Right lobe of liver (tissue), 6 donors: ENCODE measurements at regions not wholly inside any gene's neighbourhood (a gene's known extent, or its start where the extent isn't known, plus 50 kb on each side); places are given as distances from the start of the nearest gene placed in this dataset.

ENCODE experiments used
- ATAC-seq, 4 donors: fragments of 200-7000 bp; cut with Tn5 transposase; one replicate each; pipeline ENCODE4 v1.9.1; 2020; ENCODE audit warnings: mild to moderate bottlenecking in 4 of 4, moderate library complexity in 4 of 4
- DNase-seq, 3 donors: peaks; one replicate each; pipeline ENCODE4 v3.0.0-alpha.2; 2020
- H3K27ac ChIP-seq, 3 donors: fragments of 200-600 bp; one replicate each; pipeline ENCODE4 v1.8.0; 2022
- H3K27me3 ChIP-seq, 2 donors: fragments of 200-600 bp; one replicate each; pipeline ENCODE4 v1.8.0; 2022
- H3K36me3 ChIP-seq, 4 donors: fragments of 200-600 bp; sonication (generic) in 1 of 4; one replicate each; pipeline versions ENCODE4 v1.5.1 to v1.8.0; 2017 to 2022; ENCODE audit warnings: control low read depth in 1 of 4
- H3K4me1 ChIP-seq, 4 donors: fragments of 200-600 bp; sonication (generic) in 1 of 4; one replicate each; pipeline versions ENCODE4 v1.5.1 to v1.8.0; 2017 to 2022; ENCODE audit warnings: control low read depth in 1 of 4
- H3K4me3 ChIP-seq, 3 donors: fragments of 200-600 bp; one replicate each; pipeline ENCODE4 v1.8.0; 2022
- H3K9me3 ChIP-seq, 4 donors: fragments of 200-600 bp; sonication (generic) in 1 of 4; one replicate each; pipeline versions ENCODE4 v1.5.1 to v1.8.0; 2017 to 2022; ENCODE audit warnings: control low read depth in 1 of 4
- CTCF ChIP-seq, 4 donors: fragments of 200-600 bp in 3 of 4; fragments of 450-650 bp in 1 of 4; IDR thresholded peaks; one replicate each; pipeline versions ENCODE4 v1.5.1 to v1.8.0; 2016 to 2022; ENCODE audit warnings: antibody characterized with exemption in 4 of 4, mild to moderate bottlenecking in 2 of 4
- POLR2A ChIP-seq: fragments of 450-650 bp; IDR thresholded peaks from one replicate; pipeline ENCODE4 v1.6.1; 2017; ENCODE audit warnings: antibody characterized with exemption, mild to moderate bottlenecking
- WGBS: methylation state at CpG from one replicate; pipeline ENCODE4 v1.1.6; 2018; ENCODE audit warnings: low coverage, low lambda C conversion rate; ENCODE audit not compliant: insufficient coverage; ENCODE audit errors: missing lambda C conversion rate; 5-methylcytosine and 5-hydroxymethylcytosine counted together
- intact Hi-C, 2 donors: fragments of 100-400 bp; cut with DNase I; formaldehyde crosslinking; loops; one replicate each; pipeline versions ENCODE4 v1.11.2 to v1.14.1; 2022
- donor health status: DM: no; HTN: yes; CAD: no.
- donor health status: DM: no; HTN: no; CAD: no.
- donor health status: DM: no; HTN: no; CAD: no.
- donor health status: DM: no; HTN: yes; CAD: no.
- donor health status: DM: no; HTN: yes; CAD: no.

GRCh38 chr14:106813477-106813823 lies 1287.1 kb downstream of the TMEM121 start:
- ATAC-seq = peak in 1 of 4 donors; percentile 18
- DNase-seq = no peak
- 20% methylated on average over 1 of the region's 9 CpGs for WGBS

GRCh38 chr14:106820119-106820518 lies 1293.7 kb downstream of the TMEM121 start:
- DNase-seq = no peak
- WGBS = 74% methylated on average over 1 of the region's 1 CpG

More at GRCh38 chr14:106813477-106813823, 1287.1 kb downstream of the TMEM121 start:
- H3K4me1 ChIP-seq = no peaks in the 10 kb centered on the region
- TF ChIP-seq CTCF (IDR thresholded peaks at IDR 0.05) = no peak
- no peak for TF ChIP-seq POLR2A
- intact Hi-C loops = no loop called here
- no peak overlapping the region for H3K27ac ChIP-seq
- H3K9me3 ChIP-seq = no peaks in the 10 kb centered on the region
- no peak overlapping the region for H3K4me3 ChIP-seq
- H3K36me3 ChIP-seq = no peaks in the 10 kb centered on the region
- H3K27me3 ChIP-seq = peaks cover 0 to 8% of the 10 kb centered on the region in 2 donors

GRCh38 chr14:106821119-106821518 lies 1294.7 kb downstream of the TMEM121 start:
- no peak for DNase-seq
- H3K27ac ChIP-seq = no peak overlapping the region
- TF ChIP-seq CTCF (IDR thresholded peaks at IDR 0.05) = no peak
- no peak for TF ChIP-seq POLR2A
- no peaks in the 10 kb centered on the region for H3K9me3 ChIP-seq
- no peak overlapping the region for H3K4me3 ChIP-seq
- no peaks in the 10 kb centered on the region for H3K36me3 ChIP-seq
- intact Hi-C loops = no loop called here
- H3K4me1 ChIP-seq = no peaks in the 10 kb centered on the region
- peaks cover 0 to 8% of the 10 kb centered on the region in 2 donors for H3K27me3 ChIP-seq
- no peak for ATAC-seq

More at GRCh38 chr14:106820119-106820518, 1293.7 kb downstream of the TMEM121 start:
- intact Hi-C loops = no loop called here
- Histone ChIP-seq H3K27me3 (peaks cover 0 to 8% of the 10 kb centered on the region in 2 donors), H3K4me1 (no peaks in the 10 kb centered on the region), H3K9me3 (no peaks in the 10 kb centered on the region), H3K36me3 (no peaks in the 10 kb centered on the region), H3K4me3 (no peak overlapping the region), H3K27ac (no peak overlapping the region)
- no peak for ATAC-seq
- TF ChIP-seq CTCF (IDR thresholded peaks at IDR 0.05) (no peak), POLR2A (no peak)

DNA sequence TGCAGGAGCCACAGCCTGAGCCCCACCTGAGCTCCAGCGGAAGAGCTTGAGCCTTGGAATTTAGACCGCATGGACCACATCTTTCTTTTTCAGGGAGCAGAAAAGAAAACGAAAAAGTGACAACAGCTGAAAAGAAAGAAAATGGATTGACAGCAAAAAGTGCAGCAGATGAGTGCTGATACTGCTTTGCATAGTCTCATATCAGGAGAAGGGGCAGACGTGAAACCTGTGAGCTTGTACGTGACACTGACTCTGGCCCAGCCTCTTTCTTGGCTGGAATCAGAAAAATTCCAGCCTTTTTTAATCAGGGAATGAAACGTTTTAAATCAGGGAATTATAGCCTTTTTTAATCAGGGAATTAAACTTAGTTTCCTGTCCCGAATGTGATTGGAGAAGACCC lies 1296.5 kb downstream of the TMEM121 start:
- H3K36me3 ChIP-seq = no peaks in the 10 kb centered on the region
- no peaks in the 10 kb centered on the region for H3K9me3 ChIP-seq
- intact Hi-C loops = no loop called here
- no peak for ATAC-seq
- TF ChIP-seq POLR2A (no peak), CTCF (IDR thresholded peaks at IDR 0.05) (no peak)
- no peak overlapping the region for H3K27ac ChIP-seq
- no peak overlapping the region for H3K4me3 ChIP-seq
- DNase-seq = no peak
- 47% methylated on average over 7 of the region's 7 CpGs for WGBS
- no peaks in the 10 kb centered on the region for H3K4me1 ChIP-seq
- H3K27me3 ChIP-seq = no peaks in the 10 kb centered on the region

- TF ChIP-seq CTCF (IDR thresholded peaks at IDR 0.05) (no peak), POLR2A (no peak)
- Histone ChIP-seq H3K36me3 (no peaks in the 10 kb centered on the region), H3K27ac (no peak overlapping the region), H3K4me3 (no peak overlapping the region), H3K27me3 (no peaks in the 10 kb centered on the region), H3K9me3 (no peaks in the 10 kb centered on the region), H3K4me1 (no peaks in the 10 kb centered on the region)
- peak in 1 of 4 donors; percentile 29 for ATAC-seq
- WGBS = 49% methylated on average over 6 of the region's 7 CpGs
- intact Hi-C loops = no loop called here
- DNase-seq = no peak
These were observed 1297.2 kb downstream of the TMEM121 start for GRCh38 chr14:106823552-106823951.
